Epidermal melanocyte (primary cell): ENCODE measurements at regions not wholly inside any gene's neighbourhood (a gene's known extent, or its start where the extent isn't known, plus 50 kb on each side); places are given as distances from the start of the nearest gene placed in this dataset.

Experiments
- DNase-seq: peaks from one replicate; pipeline ENCODE4 v3.0.0; 2011; ENCODE audit warnings: low spot score; ENCODE audit not compliant: insufficient read length

GRCh38 chr11:13104619-13105236 lies 95.6 kb downstream of the RASSF10 start:
- DNase-seq: no peak

- DNase-seq: no peak
These were observed 96.2 kb downstream of the RASSF10 start for GRCh38 chr11:13105237-13105844.

GRCh38 chr11:13107544-13108044 lies 98.5 kb downstream of the RASSF10 start:
- no peak for DNase-seq

GRCh38 chr11:13108416-13108815 lies 99.3 kb downstream of the RASSF10 start:
- DNase-seq: no peak

- no peak for DNase-seq
These were observed 100.5 kb downstream of the RASSF10 start for GRCh38 chr11:13109616-13110015.

- no peak for DNase-seq
These were observed 101.0 kb downstream of the RASSF10 start for GRCh38 chr11:13110145-13110544.

- no peak for DNase-seq
These were observed 102.1 kb downstream of the RASSF10 start for GRCh38 chr11:13110929-13111812.

GRCh38 chr11:13111813-13112130 lies 102.7 kb downstream of the RASSF10 start:
- no peak for DNase-seq

GRCh38 chr11:13114566-13115379 lies 105.7 kb downstream of the RASSF10 start:
- DNase-seq: no peak

GRCh38 chr11:13115380-13115675 lies 106.2 kb downstream of the RASSF10 start:
- no peak for DNase-seq

GRCh38 chr11:13116491-13116890 lies 107.4 kb downstream of the RASSF10 start:
- no peak for DNase-seq

GRCh38 chr11:13117344-13117743 lies 108.2 kb downstream of the RASSF10 start:
- no peak for DNase-seq

- DNase-seq: no peak
These were observed 109.1 kb downstream of the RASSF10 start for GRCh38 chr11:13118194-13118593.

- DNase-seq: no peak
These were observed 109.5 kb downstream of the RASSF10 start for GRCh38 chr11:13118650-13119049.

- no peak for DNase-seq
These were observed 110.2 kb downstream of the RASSF10 start for GRCh38 chr11:13119361-13119760.

GRCh38 chr11:13119941-13120520 lies 110.9 kb downstream of the RASSF10 start:
- DNase-seq: no peak

GRCh38 chr11:13120691-13121090 lies 111.6 kb downstream of the RASSF10 start:
- no peak for DNase-seq

GRCh38 chr11:13126430-13126829 lies 117.3 kb downstream of the RASSF10 start:
- DNase-seq: peak; percentile 31

- DNase-seq: no peak
These were observed 118.0 kb downstream of the RASSF10 start for GRCh38 chr11:13127161-13127560.

GRCh38 chr11:13128354-13128753 lies 119.2 kb downstream of the RASSF10 start:
- no peak for DNase-seq

GRCh38 chr11:13134066-13134465 lies 125.0 kb downstream of the RASSF10 start:
- no peak for DNase-seq
